IMR-90 (cell line): ENCODE measurements at regions not wholly inside any gene's neighbourhood (a gene's known extent, or its start where the extent isn't known, plus 50 kb on each side); places are given as distances from the start of the nearest gene placed in this dataset.

Source experiments
- ATAC-seq: fragments of 200-7000 bp; cut with Tn5 transposase; 2 replicates; pipeline ENCODE4 v1.9.1; 2020; ENCODE audit warnings: low read depth, mild to moderate bottlenecking, moderate library complexity
- BruUV-seq: library from RNA; stranded (reverse); fragments of 400-500 nt; replicated peaks from 2 replicates; lab custom pipeline; 2021; lab: Mats Ljungman, UMichigan
- CTCF ChIA-PET: fragments of 300-600 bp; formaldehyde crosslinking; extraction: SDS; loops from one replicate; lab custom pipeline; 2021; ENCODE audit warnings: antibody characterized with exemption; lab: Yijun Ruan, JAX
- POLR2A ChIA-PET: fragments of 300-600 bp; sonication (Branson Sonifier 250); formaldehyde crosslinking; loops from one replicate; lab custom pipeline; 2022; ENCODE audit warnings: antibody characterized with exemption; ENCODE audit not compliant: unreplicated experiment; lab: Charles Lee
- DNase-seq: peaks from one replicate; pipeline ENCODE4 v3.0.0; 2013
- H2AFZ ChIP-seq: replicated peaks from 2 replicates; pipeline ENCODE3; 2013; ENCODE audit warnings: low read length, mild to moderate bottlenecking; ENCODE audit not compliant: poor library complexity
- H2AK5ac ChIP-seq: 2 replicates; pipeline ENCODE4 v1.6.1; 2013; ENCODE audit warnings: low read depth, low read length, inconsistent platforms
- H2AK9ac ChIP-seq: replicated peaks from 2 replicates; pipeline ENCODE3; 2013; ENCODE audit warnings: mild to moderate bottlenecking, low read depth, low read length, moderate library complexity; ENCODE audit not compliant: poor library complexity
- H2BK120ac ChIP-seq: 2 replicates; pipeline ENCODE4 v1.6.1; 2013; ENCODE audit warnings: low read depth, low read length, inconsistent platforms
- H2BK15ac ChIP-seq: 3 replicates; pipeline ENCODE4 v1.6.1; 2013; ENCODE audit warnings: low read depth, low read length, inconsistent platforms
- H2BK20ac ChIP-seq: 2 replicates; pipeline ENCODE4 v1.6.1; 2013; ENCODE audit warnings: low read depth, mild to moderate bottlenecking, inconsistent platforms, low read length, moderate library complexity
- H2BK5ac ChIP-seq: 2 replicates; pipeline ENCODE4 v1.6.1; 2013; ENCODE audit warnings: mild to moderate bottlenecking, low read depth, low read length, inconsistent platforms; ENCODE audit not compliant: poor library complexity, severe bottlenecking
- H3K14ac ChIP-seq: replicated peaks from 2 replicates; pipeline ENCODE4 v1.6.1; 2013; ENCODE audit warnings: low read depth, low read length, inconsistent platforms
- H3K18ac ChIP-seq: 2 replicates; pipeline ENCODE4 v1.6.1; 2013; ENCODE audit warnings: low read depth, low read length, control low read depth
- H3K23ac ChIP-seq: 2 replicates; pipeline ENCODE4 v1.6.1; 2013; ENCODE audit warnings: low read depth, low read length, inconsistent platforms
- H3K27ac ChIP-seq: 2 replicates; pipeline ENCODE4 v1.5.1; 2013; ENCODE audit warnings: mild to moderate bottlenecking, control low read depth, low read length; ENCODE audit not compliant: insufficient read depth
- H3K27me3 ChIP-seq: 2 replicates; pipeline ENCODE4 v1.6.1; 2013; ENCODE audit warnings: low read length; ENCODE audit not compliant: control insufficient read depth, insufficient read depth
- H3K36me3 ChIP-seq: 2 replicates; pipeline ENCODE4 v1.6.1; 2013; ENCODE audit warnings: low read length, mixed read lengths; ENCODE audit not compliant: control insufficient read depth, insufficient read depth
- H3K4ac ChIP-seq: 2 replicates; pipeline ENCODE4 v1.6.1; 2013; ENCODE audit warnings: low read depth, low read length, inconsistent platforms
- H3K4me1 ChIP-seq: 2 replicates; pipeline ENCODE4 v1.6.1; 2013; ENCODE audit warnings: low read length, mixed read lengths; ENCODE audit not compliant: control insufficient read depth, insufficient read depth
- H3K4me2 ChIP-seq: 2 replicates; pipeline ENCODE4 v1.6.1; 2013; ENCODE audit warnings: low read depth, mild to moderate bottlenecking, control low read depth, low read length, moderate library complexity
- H3K4me3 ChIP-seq: 2 replicates; pipeline ENCODE4 v1.5.1; 2013; ENCODE audit warnings: low read depth, mild to moderate bottlenecking, control low read depth, low read length, moderate library complexity; ENCODE audit not compliant: insufficient read depth
- H3K56ac ChIP-seq: 2 replicates; pipeline ENCODE4 v1.6.1; 2013; ENCODE audit warnings: low read length, inconsistent platforms; ENCODE audit not compliant: insufficient read depth; ENCODE audit errors: extremely low read depth
- H3K79me1 ChIP-seq, 2 experiments: 2 replicates each; pipeline ENCODE4 v1.6.1; 2013; ENCODE audit warnings: low read length in 2 of 2, inconsistent platforms in 1 of 2, low read depth in 1 of 2
- H3K9ac ChIP-seq: 2 replicates; pipeline ENCODE4 v1.6.1; 2013; ENCODE audit warnings: low read depth, low read length, control low read depth
- H3K9me1 ChIP-seq: 2 replicates; pipeline ENCODE4 v1.6.1; 2013; ENCODE audit warnings: low read length, inconsistent platforms; ENCODE audit not compliant: insufficient read depth
- H3K9me3 ChIP-seq: 2 replicates; pipeline ENCODE4 v1.6.1; 2013; ENCODE audit warnings: low read length; ENCODE audit not compliant: control insufficient read depth, insufficient read depth
- H4K20me1 ChIP-seq: 2 replicates; pipeline ENCODE4 v1.6.1; 2013; ENCODE audit warnings: low read length, inconsistent platforms; ENCODE audit not compliant: insufficient read depth
- H4K5ac ChIP-seq: 2 replicates; pipeline ENCODE4 v1.6.1; 2013; ENCODE audit warnings: mild to moderate bottlenecking, low read depth, low read length, control low read depth
- H4K8ac ChIP-seq, 2 experiments: 2 replicates each; pipeline ENCODE4 v1.6.1; 2013; ENCODE audit warnings: low read depth in 2 of 2, low read length in 2 of 2, control low read depth in 1 of 2, inconsistent platforms in 1 of 2
- H4K91ac ChIP-seq: 2 replicates; pipeline ENCODE4 v1.6.1; 2013; ENCODE audit warnings: low read depth, low read length, inconsistent platforms; ENCODE audit not compliant: insufficient read depth
- BHLHE40 ChIP-seq: fragments of 150-350 bp; IDR thresholded peaks from 2 replicates; pipeline ENCODE4 v1.6.1; 2016; ENCODE audit warnings: mild to moderate bottlenecking, low read depth, low read length
- MAFK ChIP-seq: IDR thresholded peaks from 2 replicates; pipeline ENCODE4 v1.6.1; 2012; ENCODE audit warnings: low read depth, low read length, improper control_type of control experiment
- MAZ ChIP-seq: IDR thresholded peaks from 2 replicates; pipeline ENCODE4 v1.6.1; 2012; ENCODE audit warnings: low read depth, mild to moderate bottlenecking, low read length, improper control_type of control experiment, moderate library complexity, borderline replicate concordance
- RAD21 ChIP-seq: IDR thresholded peaks from 2 replicates; pipeline ENCODE4 v1.6.1; 2012; ENCODE audit warnings: low read length, improper control_type of control experiment
- RCOR1 ChIP-seq: IDR thresholded peaks from 2 replicates; pipeline ENCODE4 v1.6.1; 2012; ENCODE audit warnings: mild to moderate bottlenecking, low read length, improper control_type of control experiment; ENCODE audit not compliant: insufficient replicate concordance
- SMC3 ChIP-seq: fragments of 150-350 bp; IDR thresholded peaks from 2 replicates; pipeline ENCODE4 v1.6.1; 2016; ENCODE audit warnings: low read depth, mild to moderate bottlenecking, antibody characterized with exemption, low read length, moderate library complexity
- WGBS, 2 experiments: methylation state at CpG; one replicate each; pipeline versions ENCODE4 v1.1.5 to v1.1.7; 2013; ENCODE audit warnings: missing lambda C conversion rate in 2 of 2; ENCODE audit not compliant: insufficient read length in 1 of 2; ENCODE audit errors: extremely low coverage in 2 of 2; 5-methylcytosine and 5-hydroxymethylcytosine counted together
- dilution Hi-C: fragments of 300-500 bp; cut with HindIII; formaldehyde crosslinking; loops from one replicate; pipeline ENCODE4 v1.14.3; 2018; ENCODE audit warnings: low sequenced_read_pairs; ENCODE audit not compliant: unreplicated experiment
- in situ Hi-C: fragments of 300-500 bp; cut with MboI; formaldehyde crosslinking; loops from 3 replicates; pipeline ENCODE4 v1.14.3; 2019; ENCODE audit warnings: low sequenced_read_pairs, inconsistent platforms, mixed read lengths
- intact Hi-C: fragments of 100-400 bp; cut with micrococcal nuclease; formaldehyde crosslinking; loops from 2 replicates; pipeline ENCODE4 v1.10.0; 2022
- TF ChIP-seq, protein P1 (sequence below): conservative IDR thresholded peaks from 2 replicates; pipeline ENCODE4 v1.5.1; 2012; ENCODE audit warnings: mild to moderate bottlenecking, low read depth, low read length, improper control_type of control experiment

DNA sequence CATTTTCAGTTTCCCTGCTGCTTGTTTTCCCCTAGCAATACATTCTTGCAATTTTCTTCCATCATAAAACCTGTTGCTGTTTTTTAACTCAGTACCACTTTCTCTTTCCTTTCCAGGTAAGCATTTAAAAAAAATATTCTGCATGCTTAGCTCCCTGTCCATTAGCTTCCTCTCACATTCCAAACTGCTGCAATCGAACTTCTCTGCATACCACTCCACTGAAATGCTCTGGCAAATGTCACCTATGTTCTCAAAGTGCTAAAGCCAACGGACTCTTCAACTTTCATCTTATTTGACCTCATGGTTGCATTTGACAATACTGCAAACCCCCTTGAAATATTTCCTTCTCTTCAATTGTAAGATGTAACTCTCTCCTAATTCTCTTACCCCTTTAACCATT lies 192.7 kb downstream of the ANAPC10 start:
- Histone ChIP-seq H3K4me1 (no peaks in the 10 kb centered on the region), H3K79me1 (no peaks in the 10 kb centered on the region), H3K4ac (no peak overlapping the region), H2BK20ac (no peak overlapping the region), H4K8ac (no peak overlapping the region), H4K5ac (no peak overlapping the region), H3K27ac (no peak overlapping the region), H3K4me3 (no peak overlapping the region), H3K9ac (no peak overlapping the region), H2AK9ac (no peak overlapping the region), H2AK5ac (no peak overlapping the region), H3K4me2 (no peak overlapping the region), H2BK5ac (no peak overlapping the region), H3K9me1 (0 out of 2 replicates have a peak, but pooled peaks cover 3% of the 10 kb centered on the region), H4K91ac (no peak overlapping the region), H3K9me3 (no peaks in the 10 kb centered on the region), H3K18ac (no peak overlapping the region), H3K27me3 (no peaks in the 10 kb centered on the region), H2BK15ac (no peak overlapping the region), H3K14ac (no peak overlapping the region), H4K20me1 (no peaks in the 10 kb centered on the region), H2BK120ac (no peak overlapping the region), H3K56ac (no peak overlapping the region), H2AFZ (no peak overlapping the region), H3K36me3 (no peaks in the 10 kb centered on the region), H3K23ac (no peak overlapping the region)
- intact Hi-C loops (no loop called here), in situ Hi-C loops (no loop called here), dilution Hi-C loops (no loop called here)
- ChIA-PET POLR2A (no interaction called here), CTCF (no interaction called here)
- TF ChIP-seq BHLHE40 (no peak), MAFK (no peak), SMC3 (no peak), MAZ (no peak), RCOR1 (no peak), RAD21 (no peak)
- TF ChIP-seq, protein P1, sequence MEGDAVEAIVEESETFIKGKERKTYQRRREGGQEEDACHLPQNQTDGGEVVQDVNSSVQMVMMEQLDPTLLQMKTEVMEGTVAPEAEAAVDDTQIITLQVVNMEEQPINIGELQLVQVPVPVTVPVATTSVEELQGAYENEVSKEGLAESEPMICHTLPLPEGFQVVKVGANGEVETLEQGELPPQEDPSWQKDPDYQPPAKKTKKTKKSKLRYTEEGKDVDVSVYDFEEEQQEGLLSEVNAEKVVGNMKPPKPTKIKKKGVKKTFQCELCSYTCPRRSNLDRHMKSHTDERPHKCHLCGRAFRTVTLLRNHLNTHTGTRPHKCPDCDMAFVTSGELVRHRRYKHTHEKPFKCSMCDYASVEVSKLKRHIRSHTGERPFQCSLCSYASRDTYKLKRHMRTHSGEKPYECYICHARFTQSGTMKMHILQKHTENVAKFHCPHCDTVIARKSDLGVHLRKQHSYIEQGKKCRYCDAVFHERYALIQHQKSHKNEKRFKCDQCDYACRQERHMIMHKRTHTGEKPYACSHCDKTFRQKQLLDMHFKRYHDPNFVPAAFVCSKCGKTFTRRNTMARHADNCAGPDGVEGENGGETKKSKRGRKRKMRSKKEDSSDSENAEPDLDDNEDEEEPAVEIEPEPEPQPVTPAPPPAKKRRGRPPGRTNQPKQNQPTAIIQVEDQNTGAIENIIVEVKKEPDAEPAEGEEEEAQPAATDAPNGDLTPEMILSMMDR: no peak
- BruUV-seq: no TSS peak
- no peak for ATAC-seq
- DNase-seq: no peak
- 17% methylated on average over 1 of the region's 2 CpGs; no CpG with 5 or more reads in 1 of the 2 experiments for WGBS, 2 experiments
